NCI-H1694 treated with DMSO at 0.1 percent for 48 hours (cell line): ENCODE measurements at regions not wholly inside any gene's neighbourhood (a gene's known extent, or its start where the extent isn't known, plus 50 kb on each side); places are given as distances from the start of the nearest gene placed in this dataset.
"Not testable (repeated sequence)": the region's sequence is repeated elsewhere in the genome, so short reads cannot be mapped to it uniquely, and the experiment has no call there.

ENCODE experiments used
- DNase-seq: peaks from one replicate; lab custom pipeline; 2025; lab: John Stamatoyannopoulos, UW

- no peak for DNase-seq
These were observed 66.6 kb upstream of the HAND1 start for GRCh38 chr5:154544646-154545045.

- DNase-seq, result no peak
These were observed 65.4 kb upstream of the HAND1 start for GRCh38 chr5:154543380-154543779.

GRCh38 chr5:154542581-154542980 lies 64.6 kb upstream of the HAND1 start:
- DNase-seq, result no peak

GRCh38 chr5:154542000-154542399 lies 64.0 kb upstream of the HAND1 start:
- DNase-seq, result no peak

- no peak for DNase-seq
These were observed 63.5 kb upstream of the HAND1 start for GRCh38 chr5:154541553-154541952.

- DNase-seq, result no peak
These were observed 62.6 kb upstream of the HAND1 start for GRCh38 chr5:154540600-154540999.

GRCh38 chr5:154538492-154538891 lies 60.5 kb upstream of the HAND1 start:
- no peak for DNase-seq

- DNase-seq, result not testable (repeated sequence)
These were observed 58.4 kb upstream of the HAND1 start for GRCh38 chr5:154536439-154536838.

- no peak for DNase-seq
These were observed 57.5 kb upstream of the HAND1 start for GRCh38 chr5:154535535-154535934.

- no peak for DNase-seq
These were observed 56.5 kb upstream of the HAND1 start for GRCh38 chr5:154534457-154535050.

GRCh38 chr5:154529282-154529681 lies 51.3 kb upstream of the HAND1 start:
- DNase-seq, result no peak

- no peak for DNase-seq
These were observed 50.1 kb upstream of the HAND1 start for GRCh38 chr5:154528005-154528594.
